Ureter (tissue), 1 donor: ENCODE measurements at regions not wholly inside any gene's neighbourhood (a gene's known extent, or its start where the extent isn't known, plus 50 kb on each side); places are given as distances from the start of the nearest gene placed in this dataset.

ENCODE experiments used
- DNase-seq: peaks from one replicate; pipeline ENCODE4 v3.0.0-alpha.2; 2020; ENCODE audit warnings: low spot score
- donor health status: DM: yes; HTN: yes; CAD: no.

DNA sequence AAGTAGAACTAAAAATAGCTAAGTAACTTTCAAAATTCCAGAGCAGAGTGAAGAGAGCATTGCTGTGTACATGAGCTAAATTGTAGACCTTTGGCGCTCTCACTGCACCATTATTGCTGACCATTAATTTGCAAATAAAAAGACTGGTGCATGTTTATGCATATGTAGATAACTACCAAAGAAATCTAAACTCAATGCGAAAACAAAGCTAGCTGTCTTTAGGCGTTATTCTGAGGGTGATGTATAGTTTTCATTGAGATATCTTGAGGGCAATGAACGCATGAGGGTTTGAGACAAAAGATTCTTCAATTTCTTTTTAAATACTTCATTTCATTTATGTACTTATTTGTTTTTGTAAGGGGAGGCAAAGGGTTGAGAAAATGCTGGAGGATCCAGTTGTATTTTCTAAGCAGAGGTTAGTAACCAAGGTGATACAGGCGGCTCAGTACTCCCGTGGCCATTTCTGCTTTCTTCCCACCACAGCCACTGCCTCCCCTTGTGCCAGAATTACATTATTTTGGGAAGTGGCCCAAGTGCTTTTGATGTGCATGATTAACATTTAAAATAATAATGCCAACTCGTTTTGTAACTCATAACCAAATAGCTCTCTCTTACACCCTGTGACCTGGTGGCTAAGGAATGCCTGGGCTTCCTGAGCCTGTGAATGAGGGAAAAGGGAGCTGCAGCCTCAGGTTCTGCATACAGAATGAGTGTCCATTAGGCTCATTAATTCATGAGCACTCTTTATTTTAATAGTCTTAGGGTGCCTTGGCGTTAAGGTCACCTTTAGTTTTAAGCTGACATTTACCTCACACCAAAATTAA is 797.8 kb upstream of the GYPC start:
- DNase-seq: no peak

DNA sequence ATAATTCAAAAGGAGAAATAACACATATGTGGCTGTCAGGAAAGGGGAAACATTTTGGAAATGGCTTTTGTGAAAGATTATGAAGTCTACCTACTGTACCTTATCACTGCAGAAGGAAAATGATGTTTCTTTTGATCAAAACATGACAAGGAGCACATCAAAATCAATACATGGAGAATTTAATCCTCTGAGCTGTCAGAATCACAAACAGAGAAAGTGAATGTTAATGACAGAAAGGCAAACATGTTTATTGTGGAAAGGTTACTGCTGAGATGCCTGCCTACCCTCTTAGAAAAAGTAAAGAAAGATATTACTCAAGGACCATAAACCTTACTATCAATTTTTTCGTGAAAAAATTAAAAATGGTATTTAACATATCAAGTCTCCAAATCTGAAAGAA is 794.5 kb upstream of the GYPC start:
- no peak for DNase-seq

DNA sequence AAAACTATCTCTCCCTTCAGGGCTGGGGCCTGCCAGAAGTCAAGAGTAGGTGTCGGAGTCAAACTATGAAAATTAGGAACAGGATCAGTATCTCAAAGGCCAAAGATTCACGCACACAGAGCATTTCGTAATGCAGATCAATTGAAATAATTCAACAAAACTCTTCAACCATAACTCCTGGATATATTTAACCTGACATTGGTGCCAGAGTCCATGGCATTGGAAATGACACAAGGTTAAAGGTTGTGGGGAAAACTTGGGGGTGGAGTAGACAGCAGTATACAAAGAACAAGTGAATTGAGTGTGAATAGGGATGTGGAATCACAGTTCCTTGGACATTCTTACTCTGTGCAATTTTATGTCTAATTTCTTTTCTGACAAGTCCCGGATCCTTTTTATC is 788.0 kb upstream of the GYPC start:
- no peak for DNase-seq

DNA sequence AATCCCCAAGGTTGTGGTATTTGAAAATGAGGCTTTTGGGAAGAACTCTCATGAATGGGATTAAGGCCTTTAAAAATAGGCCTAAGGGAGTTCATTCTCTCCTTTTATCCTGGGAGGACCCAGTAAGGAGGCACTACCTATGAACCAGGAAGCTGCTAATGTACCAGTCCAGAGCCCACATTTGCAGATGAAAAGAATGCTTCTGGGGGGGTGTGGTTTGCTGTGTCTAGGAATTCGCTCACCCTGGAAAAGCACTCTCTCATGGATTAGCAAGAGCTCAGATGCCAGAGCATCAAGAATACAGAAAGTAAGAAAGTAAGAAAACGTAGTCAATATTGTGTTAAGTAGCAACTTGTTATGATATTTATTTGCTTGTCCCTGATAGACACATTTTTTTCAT is 785.7 kb upstream of the GYPC start:
- DNase-seq: no peak

DNA sequence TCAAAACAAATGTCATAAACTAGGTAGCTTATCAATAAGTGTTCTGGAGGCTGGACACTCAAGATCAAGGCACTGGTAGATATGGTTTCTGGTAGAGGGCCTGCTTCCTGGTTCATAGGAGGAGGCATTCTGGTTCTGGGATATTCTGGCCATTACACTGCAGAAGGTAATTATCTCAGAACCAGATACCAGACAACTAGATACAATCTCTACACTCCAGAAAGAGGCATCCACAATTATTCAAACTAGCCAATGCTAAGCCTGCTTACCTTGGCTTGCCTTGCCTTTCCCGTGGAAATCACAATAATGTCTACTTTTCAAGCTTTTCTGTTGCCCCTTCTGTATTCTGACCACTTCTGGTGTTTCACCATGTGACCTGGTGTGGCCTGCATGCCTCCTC is 785.2 kb upstream of the GYPC start:
- DNase-seq: no peak

DNA sequence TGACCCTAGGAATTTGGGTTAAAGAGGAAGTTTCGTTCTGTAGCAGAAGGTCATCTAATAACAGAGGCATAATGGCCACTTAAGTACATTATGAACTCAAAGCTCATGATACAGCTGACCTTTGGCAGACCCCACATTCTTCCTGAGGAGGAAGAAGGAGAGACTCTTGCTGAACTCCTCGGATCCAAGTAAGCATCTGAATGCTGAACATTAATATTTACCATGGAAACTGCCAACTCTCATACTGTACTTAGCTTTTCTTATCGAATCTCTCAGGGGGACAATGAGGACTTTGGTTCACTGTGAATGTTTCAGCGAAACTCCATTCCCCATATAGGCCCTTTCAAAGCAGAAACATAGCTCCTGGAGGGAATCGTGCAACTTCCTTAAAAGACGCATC is 781.4 kb upstream of the GYPC start:
- DNase-seq: no peak

DNA sequence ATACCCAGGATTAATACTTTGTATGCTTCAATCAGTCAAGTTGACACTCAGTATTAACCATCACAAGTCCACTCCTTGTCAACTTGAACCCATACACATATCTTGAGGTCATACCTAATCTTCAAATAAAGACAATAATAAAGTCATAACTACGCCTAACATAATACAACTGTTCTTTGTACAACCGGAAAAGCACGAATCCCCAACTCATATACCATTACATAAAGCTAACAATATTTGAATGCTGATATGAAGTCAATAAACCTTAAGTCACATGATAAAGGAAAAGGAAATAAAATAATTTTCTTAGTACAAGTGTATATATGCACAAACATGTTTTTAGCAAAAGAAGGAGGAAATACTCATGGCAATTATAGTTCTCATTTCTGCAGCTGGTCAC is 770.6 kb upstream of the GYPC start:
- DNase-seq: no peak

DNA sequence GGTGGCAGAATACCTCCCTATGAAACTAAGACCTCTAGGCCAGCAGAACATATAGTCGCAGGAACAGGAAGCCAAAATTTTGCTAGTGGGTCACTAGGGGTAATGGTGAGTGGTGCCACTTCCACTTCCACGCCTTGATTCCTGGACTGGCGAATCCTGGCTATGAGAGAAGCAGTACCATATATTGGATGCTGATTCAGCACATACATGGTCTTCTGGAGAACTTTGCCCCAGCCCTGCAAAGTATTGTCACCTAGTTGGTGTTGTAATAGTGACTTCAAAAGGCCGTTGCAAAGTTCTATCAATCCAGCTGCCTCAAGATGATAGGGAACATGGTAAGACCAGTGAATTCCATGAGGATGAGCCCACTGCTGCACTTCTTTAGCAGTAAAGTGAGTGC is 769.8 kb upstream of the GYPC start:
- DNase-seq: no peak

DNA sequence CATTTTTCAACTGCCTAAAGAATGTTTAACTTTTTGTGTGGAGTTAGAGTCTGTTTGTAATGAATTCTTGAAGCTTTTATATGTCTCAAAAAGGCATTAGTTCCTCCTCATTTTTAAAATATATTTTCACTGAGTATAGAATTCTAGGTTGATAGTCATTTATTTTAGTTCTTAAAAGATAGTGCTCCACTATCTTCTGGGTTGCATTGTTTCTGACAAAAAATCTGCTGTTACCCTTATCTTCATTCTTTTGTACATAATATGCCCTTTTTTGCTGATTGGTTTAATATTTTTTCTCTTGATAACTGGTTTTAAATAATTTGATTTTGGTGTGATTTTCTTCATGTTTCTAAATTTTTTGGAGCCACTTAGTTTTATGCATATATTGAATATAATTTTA is 754.7 kb upstream of the GYPC start:
- DNase-seq: no peak

DNA sequence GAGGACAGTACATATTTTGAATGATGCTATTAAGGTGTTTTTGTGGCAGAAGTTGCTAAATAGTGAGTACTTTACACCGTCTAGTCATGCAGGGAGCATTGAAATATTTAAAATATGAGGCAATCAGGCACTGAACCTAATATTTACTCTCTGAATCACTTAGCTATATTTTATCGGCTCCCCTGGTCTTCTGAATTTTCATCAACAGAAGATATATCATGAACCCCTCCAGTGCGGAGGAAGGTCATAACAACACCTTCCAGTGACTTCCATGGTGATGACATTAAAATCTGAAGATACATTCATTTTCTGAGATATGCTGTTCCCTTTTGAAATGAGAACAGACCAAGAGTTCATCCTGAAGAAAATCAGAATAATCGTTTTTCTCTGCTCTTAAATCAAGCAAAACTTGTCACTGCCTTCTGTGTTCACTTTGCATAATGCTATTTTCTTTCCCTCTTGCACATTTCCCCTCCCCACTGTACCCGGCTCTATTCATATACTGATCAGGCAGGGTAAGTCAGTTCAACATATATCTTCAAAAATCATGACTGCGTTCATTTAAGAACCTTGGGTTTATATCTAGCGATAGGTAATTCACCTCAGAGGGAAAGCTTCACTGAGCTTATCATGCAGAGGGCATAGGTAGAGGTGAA is 729.9 kb upstream of the GYPC start:
- no peak for DNase-seq

DNA sequence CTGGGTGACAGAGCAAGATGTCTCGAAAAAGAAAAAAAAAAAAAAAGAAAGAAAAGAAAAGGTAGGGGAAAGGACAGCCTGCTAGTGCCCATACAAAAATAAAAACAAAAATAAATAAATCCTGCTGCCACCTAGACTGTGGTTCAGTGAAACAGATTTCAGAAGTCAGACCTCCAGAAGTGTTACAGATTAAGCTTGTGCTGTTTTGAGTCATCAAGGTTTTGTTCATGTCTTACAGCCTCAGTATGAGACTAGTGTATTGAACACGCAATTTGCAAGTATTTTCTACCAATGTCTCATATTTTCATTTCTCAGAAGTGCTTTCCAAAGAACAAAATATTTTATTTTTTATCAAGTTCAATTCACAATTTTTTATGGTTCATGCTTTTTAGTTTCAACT is 720.4 kb upstream of the GYPC start:
- no peak for DNase-seq

DNA sequence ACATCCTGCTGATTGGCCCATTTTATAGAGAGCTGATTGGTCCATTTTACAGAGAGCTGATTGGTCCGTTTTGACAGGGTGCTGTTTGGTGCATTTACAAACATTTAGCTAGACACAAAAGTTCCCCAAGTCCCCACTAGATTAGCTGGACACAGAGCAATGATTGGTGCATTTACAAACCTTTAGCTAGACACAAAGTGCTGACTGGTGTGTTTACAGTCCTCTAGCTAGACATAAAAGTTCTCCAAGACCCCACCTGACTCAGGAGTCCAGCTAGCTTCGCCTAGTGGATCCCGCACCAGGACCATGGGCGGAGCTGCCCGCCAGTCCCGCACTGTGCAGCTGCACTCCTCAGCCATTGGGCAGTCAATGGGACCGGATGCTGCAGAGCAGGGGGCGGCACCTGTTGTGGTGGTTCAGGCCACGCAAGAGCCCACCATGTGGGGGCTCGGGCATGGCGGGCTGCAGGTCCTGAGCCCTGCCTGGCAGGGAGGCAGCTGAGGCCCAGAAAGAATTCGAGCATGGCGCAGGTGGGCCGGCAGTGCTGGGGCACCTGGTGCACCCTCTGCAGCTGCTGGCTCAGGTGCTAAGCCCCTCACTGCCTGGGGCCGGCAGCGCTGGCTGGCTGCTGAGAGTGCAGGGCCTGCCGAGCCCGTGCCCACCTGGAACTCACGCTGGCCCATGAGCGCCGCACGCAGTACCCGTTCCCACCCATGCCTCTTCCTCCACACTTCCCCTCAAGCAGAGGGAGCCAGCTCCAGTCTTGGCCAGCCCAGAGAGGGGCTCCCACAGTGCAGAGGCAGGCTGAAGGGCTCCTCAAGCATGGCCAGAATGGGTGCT is 713.2 kb upstream of the GYPC start:
- DNase-seq: no peak

DNA sequence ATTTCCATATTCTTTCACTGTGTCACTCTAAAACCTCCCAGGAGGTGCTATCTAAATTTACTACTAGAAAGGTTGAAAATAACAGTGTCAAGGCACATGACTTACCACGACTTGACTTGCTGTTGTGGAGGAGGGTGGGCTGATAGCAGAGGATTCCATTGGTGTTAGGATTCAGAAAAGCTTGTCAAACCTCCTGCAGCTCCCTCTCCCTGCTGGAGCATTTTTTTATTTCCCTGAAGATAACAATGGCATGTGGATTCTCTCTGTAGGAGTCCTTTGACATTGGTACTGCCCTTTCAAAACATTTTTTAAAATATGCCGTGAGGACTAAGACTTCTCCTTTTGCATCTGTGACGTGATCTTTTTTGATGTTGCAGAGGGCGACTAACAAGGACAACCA is 696.9 kb upstream of the GYPC start:
- no peak for DNase-seq

DNA sequence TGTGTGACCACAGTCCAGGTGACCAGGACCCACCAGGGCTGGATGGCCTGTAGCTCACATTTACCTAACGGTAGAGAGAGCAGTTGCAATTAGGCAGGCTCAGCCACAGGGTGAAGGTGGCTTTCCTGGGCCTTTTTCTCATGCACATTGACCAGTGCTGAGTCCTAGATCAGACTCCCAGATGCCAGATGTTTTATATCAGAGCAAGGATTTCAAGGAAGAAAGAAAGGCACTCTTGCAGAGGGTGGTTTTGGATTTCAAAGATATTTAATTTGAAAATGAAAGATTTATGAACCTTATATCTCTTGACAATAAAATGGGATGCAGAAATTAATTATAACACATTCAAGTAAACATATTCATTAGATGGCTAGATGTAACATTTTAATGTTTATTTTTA is 694.2 kb upstream of the GYPC start:
- DNase-seq: no peak

DNA sequence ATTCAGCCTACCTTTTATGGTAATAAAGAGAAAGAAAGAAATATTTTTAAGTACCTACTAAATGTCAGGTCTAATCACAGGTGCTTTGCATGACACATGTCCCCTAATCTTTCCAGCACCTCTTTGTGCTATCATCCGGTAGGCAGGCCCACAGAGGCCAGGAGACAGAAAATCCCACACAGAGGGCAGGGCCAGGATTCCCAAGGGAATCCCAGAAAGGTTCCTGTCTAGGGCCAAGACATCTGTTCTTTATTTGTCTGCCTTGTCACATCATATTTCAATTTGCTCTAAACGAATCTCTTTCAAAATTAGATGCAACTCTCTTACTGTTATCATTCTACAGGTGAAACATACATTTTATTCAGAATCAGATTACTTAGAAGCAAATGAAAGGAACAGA is 676.1 kb upstream of the GYPC start:
- no peak for DNase-seq

DNA sequence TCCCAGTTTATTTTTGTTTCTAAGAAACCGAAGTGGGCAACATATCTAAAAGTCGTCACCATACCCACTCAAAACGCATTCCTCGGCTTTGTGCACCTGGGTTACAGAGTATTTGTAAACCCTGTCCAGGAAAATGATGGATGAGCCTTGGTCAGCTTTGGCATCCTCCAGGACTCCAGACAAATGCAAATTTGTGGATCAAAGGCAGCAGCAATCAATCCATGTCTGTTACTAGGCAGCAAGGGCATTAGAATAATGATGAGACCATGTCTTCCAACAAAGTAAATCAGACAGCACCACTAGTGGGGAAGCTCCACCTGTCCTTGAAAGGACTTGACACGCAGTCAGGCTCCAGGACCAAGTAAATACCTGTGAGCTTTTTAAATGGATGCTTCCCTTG is 672.6 kb upstream of the GYPC start:
- DNase-seq: no peak

DNA sequence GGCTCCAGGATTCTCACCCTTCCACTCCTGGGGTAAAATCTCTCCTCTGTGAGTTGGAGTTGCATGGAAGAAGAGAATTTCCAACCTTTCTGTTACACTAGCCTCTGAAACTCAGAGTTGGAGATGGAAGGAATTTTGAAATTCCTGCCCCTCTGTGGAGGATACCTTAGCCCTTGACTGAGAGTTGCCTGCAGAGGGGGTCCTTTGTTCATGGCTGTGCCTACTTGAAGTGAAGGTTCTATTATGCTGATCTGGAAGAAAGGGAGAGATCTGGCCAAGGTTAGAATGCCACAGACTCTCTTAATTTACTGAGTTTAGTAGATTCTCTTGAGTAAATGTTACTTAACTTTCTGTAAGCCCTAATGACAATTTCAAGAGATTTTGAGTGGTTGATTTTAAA is 626.6 kb upstream of the GYPC start:
- DNase-seq: no peak

DNA sequence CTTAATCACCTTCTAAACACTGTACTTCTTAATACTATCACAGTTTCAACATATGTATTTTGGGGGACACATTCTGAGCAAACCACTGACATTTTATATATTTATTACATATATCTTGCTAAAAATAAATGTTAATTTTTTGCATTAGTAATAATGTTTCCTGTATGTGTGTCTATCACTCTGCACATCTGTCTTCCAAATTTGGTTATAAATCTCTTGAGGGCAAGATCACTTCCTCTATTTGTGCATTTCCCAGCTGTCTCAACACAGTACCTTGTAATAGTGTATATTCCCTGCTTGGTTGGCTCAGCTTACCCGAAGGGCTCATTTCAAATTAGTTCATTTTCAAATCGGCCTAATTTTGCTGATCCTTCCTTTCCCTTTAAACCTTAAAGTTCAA is 617.1 kb upstream of the GYPC start:
- DNase-seq: no peak

DNA sequence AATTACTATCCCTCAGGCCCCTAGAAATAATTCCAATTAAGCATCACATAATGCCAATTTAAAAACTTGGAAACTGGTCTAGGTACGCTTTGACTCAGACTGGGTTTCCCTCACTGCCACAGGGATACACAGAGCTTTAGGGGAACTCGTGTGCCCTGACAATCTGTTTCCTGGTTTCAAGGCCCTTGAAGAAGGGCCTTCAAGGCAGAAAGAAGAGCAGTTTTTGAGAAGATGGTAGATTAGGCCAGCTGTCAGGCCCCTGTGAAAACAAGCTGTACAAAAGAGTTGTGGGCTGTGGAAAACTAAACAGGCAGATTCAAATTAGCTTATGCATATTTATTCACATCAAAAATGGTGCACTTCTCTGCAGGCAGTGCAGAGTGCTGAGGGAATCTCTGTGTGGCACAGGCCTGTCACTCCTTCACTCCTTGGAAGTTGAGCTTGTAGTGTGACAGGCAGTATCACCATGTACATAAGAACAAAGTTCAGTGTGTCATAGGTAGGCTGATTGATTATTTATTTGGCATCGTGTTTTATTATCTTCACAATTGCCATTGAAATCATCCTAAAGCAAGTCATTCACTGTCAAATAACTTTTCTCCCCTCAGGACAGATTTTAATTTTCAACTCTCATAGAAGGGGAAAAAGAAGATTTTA is 614.4 kb upstream of the GYPC start:
- no peak for DNase-seq

DNA sequence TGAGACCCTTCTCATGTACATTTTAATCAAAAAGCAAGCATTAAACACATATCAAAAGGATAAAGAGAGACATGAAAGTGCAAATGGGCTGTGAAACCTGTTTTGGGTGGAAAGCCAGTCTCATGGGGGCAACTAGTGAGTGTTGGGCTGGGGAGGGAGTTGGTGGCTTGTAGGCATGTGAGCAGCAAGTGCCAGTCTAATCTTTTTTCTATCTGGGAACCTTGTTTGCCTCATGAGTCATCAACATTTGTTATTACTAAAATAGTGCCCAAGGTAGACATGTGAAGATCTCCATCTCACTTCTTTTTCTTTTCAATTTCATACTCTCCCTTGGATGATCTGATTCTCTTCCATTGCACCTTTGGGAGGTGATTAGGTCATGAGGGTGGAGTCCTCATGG is 613.9 kb upstream of the GYPC start:
- DNase-seq: no peak

DNA sequence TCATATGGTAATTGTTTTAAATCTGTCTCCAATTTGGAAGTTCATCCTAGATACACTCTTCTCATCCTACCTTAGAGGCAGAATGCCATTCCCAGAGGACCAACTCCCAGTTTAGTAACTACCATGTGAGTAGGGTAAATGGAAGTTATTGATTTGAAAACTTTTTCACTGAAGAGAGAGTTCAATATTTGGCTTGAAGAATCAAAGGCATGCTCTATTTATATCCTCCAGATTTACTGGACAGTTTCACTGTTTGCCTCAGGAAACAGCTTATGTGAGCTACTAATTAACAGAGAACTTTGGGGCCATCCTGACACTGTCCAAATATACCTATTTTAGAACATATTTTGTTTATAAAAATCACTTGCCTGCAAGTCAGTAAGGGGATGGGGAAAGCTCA is 607.2 kb upstream of the GYPC start:
- DNase-seq: no peak

DNA sequence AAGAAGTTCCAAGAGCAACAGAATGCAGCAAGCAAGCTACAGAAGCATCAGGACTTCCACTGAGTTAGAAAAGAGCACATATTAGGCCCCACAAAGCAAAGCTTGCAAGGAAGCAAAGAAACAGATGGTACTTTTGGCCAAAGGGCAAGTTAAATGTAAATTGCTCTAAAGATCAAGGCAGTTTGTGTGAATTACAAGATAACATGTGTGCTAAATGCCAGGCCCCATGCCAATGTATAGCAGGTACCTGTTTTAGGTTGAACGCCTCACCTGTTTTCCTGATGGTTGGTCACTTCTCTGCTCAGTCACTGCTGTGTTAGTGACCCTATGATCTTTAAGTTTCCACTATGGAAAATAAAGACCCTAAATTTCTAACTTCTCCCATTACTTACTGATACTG is 606.5 kb upstream of the GYPC start:
- DNase-seq: no peak
